Endothelial cell of umbilical vein (primary cell): ENCODE measurements at regions not wholly inside any gene's neighbourhood (a gene's known extent, or its start where the extent isn't known, plus 50 kb on each side); places are given as distances from the start of the nearest gene placed in this dataset.

Experiments used
- BruUV-seq: library from RNA; stranded (reverse); fragments of 400-500 nt; replicated peaks from 2 replicates; lab custom pipeline; 2021; lab: Mats Ljungman, UMichigan
- CTCF ChIA-PET: fragments of 300-600, 350-600 bp; sonication (Branson Sonifier 250); formaldehyde crosslinking; loops from one replicate; lab custom pipeline; 2021; ENCODE audit warnings: antibody characterized with exemption, inconsistent platforms; lab: Charles Lee
- POLR2A ChIA-PET: fragments of 300-600, 350-600 bp; sonication (Branson Sonifier 250); formaldehyde crosslinking; loops from one replicate; lab custom pipeline; 2021; ENCODE audit warnings: antibody characterized with exemption, inconsistent platforms; lab: Charles Lee
- DNase-seq: peaks from one replicate; pipeline ENCODE4 v3.0.0-alpha.2; 2011; ENCODE audit warnings: low read depth, low spot score
- FAIRE-seq: peaks from 2 replicates; lab custom pipeline; 2011; peaks lifted over from hg19 to GRCh38; lab: Jason Lieb, UNC
- H2AFZ ChIP-seq: 2 replicates; pipeline ENCODE4 v1.6.0; 2012; ENCODE audit warnings: low read depth, low read length, control low read depth, inconsistent platforms
- H3K27ac ChIP-seq: 2 replicates; pipeline ENCODE4 v1.5.1; 2011; ENCODE audit warnings: low read depth, mild to moderate bottlenecking, control low read depth, low read length, moderate library complexity; ENCODE audit not compliant: insufficient read depth
- H3K27me3 ChIP-seq, 2 experiments: 2 replicates each; pipeline versions ENCODE4 v1.6.0 to v1.6.1; 2011; ENCODE audit warnings: low read length in 2 of 2, mixed read lengths in 1 of 2; ENCODE audit not compliant: control insufficient read depth in 2 of 2, insufficient read depth in 2 of 2
- H3K36me3 ChIP-seq, 2 experiments: 2 replicates in 1 of 2; 3 replicates in 1 of 2; pipeline ENCODE4 v1.5.1; 2011; ENCODE audit warnings: low read length in 2 of 2, mild to moderate bottlenecking in 1 of 2, moderate library complexity in 1 of 2; ENCODE audit not compliant: control insufficient read depth in 2 of 2, insufficient read depth in 2 of 2; ENCODE audit errors: extremely low read depth in 1 of 2
- H3K4me1 ChIP-seq: 3 replicates; pipeline ENCODE4 v1.5.1; 2011; ENCODE audit warnings: mild to moderate bottlenecking, low read length; ENCODE audit not compliant: control insufficient read depth, insufficient read depth; ENCODE audit errors: extremely low read depth
- H3K4me2 ChIP-seq: 2 replicates; pipeline ENCODE4 v1.6.1; 2011; ENCODE audit warnings: low read length, control low read depth, mixed read lengths; ENCODE audit not compliant: insufficient read depth
- H3K4me3 ChIP-seq, 3 experiments: fragments of 200-600 bp in 1 of 3; sonication (generic), shearing (Covaris generic) in 1 of 3; replicated peaks in 1 of 3; 2 replicates each; pipeline ENCODE4 v1.5.1; 2011 to 2016; ENCODE audit warnings: control low read depth in 3 of 3, low read length in 3 of 3, mild to moderate bottlenecking in 2 of 3, inconsistent platforms in 1 of 3, low read depth in 1 of 3, moderate library complexity in 1 of 3; ENCODE audit not compliant: insufficient read depth in 1 of 3
- H3K79me2 ChIP-seq: 2 replicates; pipeline ENCODE4 v1.6.0; 2012; ENCODE audit warnings: low read length, inconsistent platforms; ENCODE audit not compliant: control insufficient read depth, insufficient read depth
- H3K9ac ChIP-seq: replicated peaks from 2 replicates; pipeline ENCODE3; 2011; ENCODE audit warnings: low read length, control low read depth; ENCODE audit not compliant: insufficient read depth; ENCODE audit errors: extremely low read depth
- H3K9me1 ChIP-seq: replicated peaks from 3 replicates; pipeline ENCODE4 v1.6.0; 2011; ENCODE audit warnings: mild to moderate bottlenecking, low read length; ENCODE audit not compliant: control insufficient read depth, insufficient read depth; ENCODE audit errors: extremely low read depth
- H3K9me3 ChIP-seq: replicated peaks from 2 replicates; pipeline ENCODE4 v1.5.1; 2012; ENCODE audit warnings: low read length, inconsistent platforms; ENCODE audit not compliant: control insufficient read depth, insufficient read depth
- H4K20me1 ChIP-seq: replicated peaks from 2 replicates; pipeline ENCODE3; 2011; ENCODE audit warnings: mild to moderate bottlenecking, low read length; ENCODE audit not compliant: control insufficient read depth, insufficient read depth; ENCODE audit errors: extremely low read depth
- EZH2 ChIP-seq: IDR thresholded peaks from 2 replicates; pipeline ENCODE4 v1.6.1; 2012; ENCODE audit warnings: borderline replicate concordance, low read depth, mild to moderate bottlenecking, moderate library complexity, low read length, inconsistent platforms; ENCODE audit not compliant: severe bottlenecking
- FOS ChIP-seq: IDR thresholded peaks from 2 replicates; pipeline ENCODE4 v1.6.1; 2011; ENCODE audit warnings: mild to moderate bottlenecking, low read length, moderate library complexity, borderline replicate concordance; ENCODE audit not compliant: insufficient read depth
- GATA2 ChIP-seq: IDR thresholded peaks from 2 replicates; pipeline ENCODE4 v1.7.0; 2011; ENCODE audit warnings: low read depth, mild to moderate bottlenecking, moderate library complexity, mixed read lengths, low read length; ENCODE audit not compliant: insufficient read length, insufficient read depth
- JUN ChIP-seq: IDR thresholded peaks from 2 replicates; pipeline ENCODE4 v1.6.1; 2011; ENCODE audit warnings: borderline replicate concordance, low read depth; ENCODE audit not compliant: insufficient read length, insufficient read depth
- MYC ChIP-seq: IDR thresholded peaks from one replicate; pipeline ENCODE4 v1.6.1; 2011; ENCODE audit warnings: mild to moderate bottlenecking, low read depth, low read length
- POLR2A ChIP-seq: IDR thresholded peaks from 2 replicates; pipeline ENCODE4 v1.6.1; 2012; ENCODE audit warnings: low read depth, mild to moderate bottlenecking, control low read depth, low read length
- POLR2AphosphoS5 ChIP-seq: IDR thresholded peaks from 2 replicates; pipeline ENCODE4 v1.6.1; 2012; ENCODE audit warnings: low read depth, mild to moderate bottlenecking, control low read depth, low read length, moderate library complexity; ENCODE audit not compliant: insufficient read depth
- dilution Hi-C: fragments of 300-500 bp; cut with MboI; formaldehyde crosslinking; loops from one replicate; pipeline ENCODE4 v1.15.0; 2019; ENCODE audit warnings: low sequenced_read_pairs; ENCODE audit not compliant: extremely low pct_ligation_motif_present
- intact Hi-C: fragments of 100-400 bp; cut with micrococcal nuclease; formaldehyde crosslinking; loops from one replicate; pipeline ENCODE4 v1.10.0; 2022
- TF ChIP-seq, protein P1 (sequence below): IDR thresholded peaks from 2 replicates; pipeline ENCODE4 v1.6.1; 2011; ENCODE audit not compliant: insufficient read depth, insufficient read length
- TF ChIP-seq, protein P2 (sequence below), 2 donors: IDR thresholded peaks; 1 replicate in 1 of 2; 2 replicates in 1 of 2; pipeline ENCODE4 v1.5.1; 2011; ENCODE audit warnings: low read length in 2 of 2, mild to moderate bottlenecking in 2 of 2, moderate library complexity in 2 of 2, control low read depth in 1 of 2, inconsistent platforms in 1 of 2, low read depth in 1 of 2; ENCODE audit not compliant: insufficient read depth in 1 of 2; ENCODE audit errors: extremely low read depth in 1 of 2

- no peaks in the 10 kb centered on the region for H3K9me1 ChIP-seq
- no peaks in the 10 kb centered on the region for H3K9me3 ChIP-seq
- ChIA-PET POLR2A (no interaction called here), CTCF (no interaction called here)
- H3K4me1 ChIP-seq: peaks cover 5% of the 10 kb centered on the region
- H3K27me3 ChIP-seq: no peaks in the 10 kb centered on the region
- dilution Hi-C loops: no loop called here
- DNase-seq (no peak), FAIRE-seq (no peak)
- no peak overlapping the region for H3K27ac ChIP-seq
- H2AFZ ChIP-seq: no peak overlapping the region
- no TSS peak for BruUV-seq
- H3K4me2 ChIP-seq: no peak overlapping the region
- H3K36me3 ChIP-seq: no peaks in the 10 kb centered on the region
- H4K20me1 ChIP-seq: no peaks in the 10 kb centered on the region
- no peak overlapping the region for H3K4me3 ChIP-seq
- TF ChIP-seq FOS: no peak
- no peak for TF ChIP-seq EZH2
- no peak for TF ChIP-seq POLR2AphosphoS5
- no peak for TF ChIP-seq MYC
- TF ChIP-seq, protein P1, sequence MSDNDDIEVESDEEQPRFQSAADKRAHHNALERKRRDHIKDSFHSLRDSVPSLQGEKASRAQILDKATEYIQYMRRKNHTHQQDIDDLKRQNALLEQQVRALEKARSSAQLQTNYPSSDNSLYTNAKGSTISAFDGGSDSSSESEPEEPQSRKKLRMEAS: no peak
- TF ChIP-seq POLR2A: no peak
- TF ChIP-seq, protein P2, sequence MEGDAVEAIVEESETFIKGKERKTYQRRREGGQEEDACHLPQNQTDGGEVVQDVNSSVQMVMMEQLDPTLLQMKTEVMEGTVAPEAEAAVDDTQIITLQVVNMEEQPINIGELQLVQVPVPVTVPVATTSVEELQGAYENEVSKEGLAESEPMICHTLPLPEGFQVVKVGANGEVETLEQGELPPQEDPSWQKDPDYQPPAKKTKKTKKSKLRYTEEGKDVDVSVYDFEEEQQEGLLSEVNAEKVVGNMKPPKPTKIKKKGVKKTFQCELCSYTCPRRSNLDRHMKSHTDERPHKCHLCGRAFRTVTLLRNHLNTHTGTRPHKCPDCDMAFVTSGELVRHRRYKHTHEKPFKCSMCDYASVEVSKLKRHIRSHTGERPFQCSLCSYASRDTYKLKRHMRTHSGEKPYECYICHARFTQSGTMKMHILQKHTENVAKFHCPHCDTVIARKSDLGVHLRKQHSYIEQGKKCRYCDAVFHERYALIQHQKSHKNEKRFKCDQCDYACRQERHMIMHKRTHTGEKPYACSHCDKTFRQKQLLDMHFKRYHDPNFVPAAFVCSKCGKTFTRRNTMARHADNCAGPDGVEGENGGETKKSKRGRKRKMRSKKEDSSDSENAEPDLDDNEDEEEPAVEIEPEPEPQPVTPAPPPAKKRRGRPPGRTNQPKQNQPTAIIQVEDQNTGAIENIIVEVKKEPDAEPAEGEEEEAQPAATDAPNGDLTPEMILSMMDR (IDR thresholded peaks at IDR 0.05; ENCODE audit: extremely low read depth in 1 of 2, insufficient read depth in 1 of 2, low read depth in 1 of 2, low read length in 2 of 2): no peak
- no peak for TF ChIP-seq GATA2
- TF ChIP-seq JUN: no peak
- H3K79me2 ChIP-seq: no peaks in the 10 kb centered on the region
- intact Hi-C loops: no loop called here
- no peak overlapping the region for H3K9ac ChIP-seq
Measured at GRCh38 chr11:23688411-23688810, 808.4 kb upstream of the LUZP2 start.
